ENCODE measurements at regions not wholly inside any gene's neighbourhood (a gene's known extent, or its start where the extent isn't known, plus 50 kb on each side); places are given as distances from the start of the nearest gene placed in this dataset.
A peak's percentile ranks its signal among the peaks of the same experiment; 100 is the strongest.
"Not testable (repeated sequence)": the region's sequence is repeated elsewhere in the genome, so short reads cannot be mapped to it uniquely, and the experiment has no call there.

GRCh38 chr16:10275214-10275996 lies 93.2 kb upstream of the GRIN2A start:
- DNase-seq = not testable (repeated sequence)

GRCh38 chr16:10277597-10277996 lies 95.4 kb upstream of the GRIN2A start:
- DNase-seq = no peak

- DNase-seq = no peak
These were observed 98.3 kb upstream of the GRIN2A start for GRCh38 chr16:10280262-10281170.

GRCh38 chr16:10282367-10282766 lies 100.1 kb upstream of the GRIN2A start:
- no peak for DNase-seq

- DNase-seq = not testable (repeated sequence)
These were observed 101.0 kb upstream of the GRIN2A start for GRCh38 chr16:10283246-10283645.

GRCh38 chr16:10290467-10291105 lies 95.3 kb upstream of the ATF7IP2 start:
- not testable (repeated sequence) for DNase-seq

- DNase-seq = not testable (repeated sequence)
These were observed 93.7 kb upstream of the ATF7IP2 start for GRCh38 chr16:10292197-10292596.

- DNase-seq = not testable (repeated sequence)
These were observed 92.9 kb upstream of the ATF7IP2 start for GRCh38 chr16:10292976-10293375.

- DNase-seq = not testable (repeated sequence)
These were observed 91.7 kb upstream of the ATF7IP2 start for GRCh38 chr16:10294153-10294552.

GRCh38 chr16:10296956-10297340 lies 88.9 kb upstream of the ATF7IP2 start:
- DNase-seq = no peak

GRCh38 chr16:10297341-10298006 lies 88.4 kb upstream of the ATF7IP2 start:
- peak; percentile 74 for DNase-seq

GRCh38 chr16:10300905-10301304 lies 85.0 kb upstream of the ATF7IP2 start:
- no peak for DNase-seq

- not testable (repeated sequence) for DNase-seq
These were observed 84.3 kb upstream of the ATF7IP2 start for GRCh38 chr16:10301547-10301946.

- no peak for DNase-seq
These were observed 79.9 kb upstream of the ATF7IP2 start for GRCh38 chr16:10305912-10306311.

GRCh38 chr16:10308305-10309193 lies 77.3 kb upstream of the ATF7IP2 start:
- no peak for DNase-seq

- no peak for DNase-seq
These were observed 76.5 kb upstream of the ATF7IP2 start for GRCh38 chr16:10309271-10309932.

GRCh38 chr16:10312008-10312407 lies 73.9 kb upstream of the ATF7IP2 start:
- no peak for DNase-seq

GRCh38 chr16:10312784-10313724 lies 72.8 kb upstream of the ATF7IP2 start:
- no peak for DNase-seq

- no peak for DNase-seq
These were observed 71.5 kb upstream of the ATF7IP2 start for GRCh38 chr16:10314317-10314716.

GRCh38 chr16:10314811-10315210 lies 71.0 kb upstream of the ATF7IP2 start:
- DNase-seq = no peak

Measured in SIG-M5 (cell line).